22Rv1 (cell line): ENCODE measurements at regions not wholly inside any gene's neighbourhood (a gene's known extent, or its start where the extent isn't known, plus 50 kb on each side); places are given as distances from the start of the nearest gene placed in this dataset.

Experiments used
- H3K27ac ChIP-seq: fragments of 450-650 bp; 2 replicates; pipeline ENCODE4 v1.5.1; 2017
- ZFX ChIP-seq: fragments of 450-650 bp; IDR thresholded peaks from 2 replicates; pipeline ENCODE4 v1.6.1; 2017; ENCODE audit warnings: antibody characterized with exemption, borderline replicate concordance
- TF ChIP-seq, protein P1 (sequence below): fragments of 450-650 bp; IDR thresholded peaks from 2 replicates; pipeline ENCODE4 v1.5.1; 2017; ENCODE audit warnings: mild to moderate bottlenecking

DNA sequence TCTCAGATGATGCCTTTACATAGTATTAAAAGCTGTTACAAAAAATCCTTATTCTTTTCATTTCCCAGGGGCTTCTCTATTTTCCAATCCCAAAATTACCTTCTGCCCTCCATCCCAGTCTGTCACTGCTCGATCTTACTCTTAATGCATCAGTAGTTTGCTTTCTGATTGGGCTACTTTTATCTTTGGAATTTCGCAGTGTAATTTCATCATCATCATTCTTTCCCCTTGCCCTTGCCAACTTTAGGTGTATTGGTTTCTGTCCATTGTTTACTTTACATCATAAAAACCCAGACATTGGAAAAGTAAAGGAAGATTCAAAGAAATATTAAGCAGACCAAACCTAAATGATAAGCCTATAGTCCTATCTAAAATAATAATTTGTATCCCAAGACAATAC is 457.2 kb downstream of the PIK3C3 start:
- TF ChIP-seq, protein P1, sequence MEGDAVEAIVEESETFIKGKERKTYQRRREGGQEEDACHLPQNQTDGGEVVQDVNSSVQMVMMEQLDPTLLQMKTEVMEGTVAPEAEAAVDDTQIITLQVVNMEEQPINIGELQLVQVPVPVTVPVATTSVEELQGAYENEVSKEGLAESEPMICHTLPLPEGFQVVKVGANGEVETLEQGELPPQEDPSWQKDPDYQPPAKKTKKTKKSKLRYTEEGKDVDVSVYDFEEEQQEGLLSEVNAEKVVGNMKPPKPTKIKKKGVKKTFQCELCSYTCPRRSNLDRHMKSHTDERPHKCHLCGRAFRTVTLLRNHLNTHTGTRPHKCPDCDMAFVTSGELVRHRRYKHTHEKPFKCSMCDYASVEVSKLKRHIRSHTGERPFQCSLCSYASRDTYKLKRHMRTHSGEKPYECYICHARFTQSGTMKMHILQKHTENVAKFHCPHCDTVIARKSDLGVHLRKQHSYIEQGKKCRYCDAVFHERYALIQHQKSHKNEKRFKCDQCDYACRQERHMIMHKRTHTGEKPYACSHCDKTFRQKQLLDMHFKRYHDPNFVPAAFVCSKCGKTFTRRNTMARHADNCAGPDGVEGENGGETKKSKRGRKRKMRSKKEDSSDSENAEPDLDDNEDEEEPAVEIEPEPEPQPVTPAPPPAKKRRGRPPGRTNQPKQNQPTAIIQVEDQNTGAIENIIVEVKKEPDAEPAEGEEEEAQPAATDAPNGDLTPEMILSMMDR = no peak
- no peak for TF ChIP-seq ZFX
- no peak overlapping the region for H3K27ac ChIP-seq

DNA sequence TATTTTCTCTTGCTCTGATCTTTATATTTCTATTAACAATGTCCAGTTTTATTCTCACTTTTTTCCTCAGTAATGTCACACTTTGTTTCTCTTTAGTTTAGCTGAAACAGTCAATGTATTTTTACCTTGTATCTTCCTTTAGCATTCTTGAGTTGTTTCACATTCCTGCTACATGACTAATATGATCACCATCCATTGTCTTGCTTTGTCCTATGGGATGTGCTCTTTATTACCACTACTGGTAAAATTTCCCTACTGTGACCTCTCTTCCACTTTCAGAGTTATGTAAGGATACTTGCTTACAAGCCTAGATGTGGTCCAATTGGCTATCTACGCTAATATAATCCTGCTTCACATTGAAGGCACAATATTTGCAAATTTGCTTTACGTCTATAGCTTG is 457.9 kb downstream of the PIK3C3 start:
- no peak overlapping the region for H3K27ac ChIP-seq

DNA sequence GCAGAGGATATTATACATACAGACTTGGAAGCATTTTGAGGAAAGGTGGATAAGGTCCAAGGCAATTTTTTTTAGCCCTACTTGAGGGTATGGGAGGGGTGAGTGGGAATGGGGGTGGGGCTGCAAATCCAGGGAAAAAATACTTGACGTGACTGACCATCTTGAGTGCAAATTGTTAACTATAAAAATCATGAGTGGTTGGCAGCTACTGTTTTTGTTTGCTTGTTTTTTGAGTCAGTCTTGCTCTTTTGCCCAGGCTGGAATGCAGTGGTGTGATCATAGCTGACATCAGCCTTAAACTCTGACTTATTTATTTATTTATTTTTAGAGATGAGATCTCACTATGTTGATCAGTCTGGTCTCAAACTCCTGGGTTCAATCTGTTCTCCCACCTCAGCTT is 458.8 kb downstream of the PIK3C3 start:
- H3K27ac ChIP-seq = no peak overlapping the region
- no peak for TF ChIP-seq ZFX
- TF ChIP-seq, protein P1 = no peak

More for the DNA sequence above, 457.9 kb downstream of the PIK3C3 start:
- TF ChIP-seq, protein P1 = no peak
- TF ChIP-seq ZFX = no peak

DNA sequence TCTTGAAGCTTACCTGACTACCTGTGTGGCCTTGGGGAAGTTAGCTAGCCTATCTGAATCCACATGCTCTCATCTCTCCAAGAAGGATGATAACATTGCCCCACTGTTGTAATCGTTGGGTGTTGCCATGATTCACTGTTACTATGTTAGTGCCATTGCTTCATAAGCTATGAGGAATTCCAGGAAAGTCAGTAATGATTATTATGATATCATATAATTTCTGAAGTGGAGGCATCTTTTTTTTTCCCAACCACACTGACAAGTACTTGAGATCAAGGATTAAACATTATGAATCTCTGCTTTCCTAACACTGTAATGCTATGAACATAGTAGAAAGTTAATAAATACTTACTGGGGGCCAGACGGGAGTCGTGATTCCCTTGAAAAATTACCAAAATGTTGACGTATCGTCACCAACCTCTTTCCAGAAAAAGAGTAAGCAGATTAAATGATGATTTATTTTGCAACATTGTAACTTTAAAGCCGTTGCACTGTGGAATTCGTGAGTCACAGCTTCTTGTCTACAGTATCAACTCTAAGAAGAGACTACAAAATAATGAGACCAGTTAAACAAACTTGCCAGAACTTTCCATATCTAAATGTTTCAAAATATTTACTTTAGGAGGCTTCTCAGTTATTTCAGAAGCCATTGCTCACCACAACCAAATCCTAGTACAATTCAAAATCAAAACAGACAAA is 459.9 kb downstream of the PIK3C3 start:
- H3K27ac ChIP-seq = no peak overlapping the region
- TF ChIP-seq ZFX = no peak
- TF ChIP-seq, protein P1 = no peak

DNA sequence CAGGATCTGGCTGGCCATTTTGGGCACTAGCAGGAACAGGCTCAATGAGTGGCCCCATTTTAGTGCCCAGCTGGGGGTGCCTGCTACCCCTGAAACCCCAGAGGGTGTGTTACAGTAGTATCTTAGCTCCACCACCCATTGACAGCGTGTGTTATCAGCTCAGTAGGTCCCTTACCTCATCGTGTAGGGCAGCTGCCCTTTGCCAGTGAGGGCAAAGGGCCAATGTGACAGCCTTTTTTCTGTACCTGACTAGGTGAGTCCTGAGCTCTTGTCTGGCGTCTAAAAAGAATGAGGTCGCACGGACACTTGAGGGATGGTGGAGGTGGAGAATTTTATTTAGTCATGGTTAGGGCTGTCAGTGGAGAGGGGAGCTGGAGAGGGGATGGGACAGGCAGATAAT is 462.2 kb downstream of the PIK3C3 start:
- H3K27ac ChIP-seq = no peak overlapping the region
- TF ChIP-seq, protein P1 = no peak
- no peak for TF ChIP-seq ZFX

DNA sequence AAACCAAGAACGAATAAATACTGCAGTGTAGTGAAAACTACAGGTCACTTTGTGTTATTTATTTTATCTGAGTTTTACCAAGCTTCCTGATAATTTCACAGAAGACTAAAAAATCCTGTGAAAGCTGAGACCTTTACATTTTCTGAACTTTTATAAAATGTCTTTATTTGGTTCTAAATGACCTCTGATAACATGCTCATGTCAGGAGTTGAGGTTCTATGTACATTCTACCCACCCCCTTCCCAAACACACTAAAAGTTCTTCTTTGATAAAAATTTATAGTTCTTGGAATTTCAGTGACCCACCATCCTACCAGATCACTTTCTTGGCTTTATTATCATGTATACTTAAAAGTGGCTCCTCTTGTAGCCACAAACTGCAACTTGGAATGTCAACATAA is 463.1 kb downstream of the PIK3C3 start:
- TF ChIP-seq, protein P1 = no peak
- TF ChIP-seq ZFX = no peak
- no peak overlapping the region for H3K27ac ChIP-seq

DNA sequence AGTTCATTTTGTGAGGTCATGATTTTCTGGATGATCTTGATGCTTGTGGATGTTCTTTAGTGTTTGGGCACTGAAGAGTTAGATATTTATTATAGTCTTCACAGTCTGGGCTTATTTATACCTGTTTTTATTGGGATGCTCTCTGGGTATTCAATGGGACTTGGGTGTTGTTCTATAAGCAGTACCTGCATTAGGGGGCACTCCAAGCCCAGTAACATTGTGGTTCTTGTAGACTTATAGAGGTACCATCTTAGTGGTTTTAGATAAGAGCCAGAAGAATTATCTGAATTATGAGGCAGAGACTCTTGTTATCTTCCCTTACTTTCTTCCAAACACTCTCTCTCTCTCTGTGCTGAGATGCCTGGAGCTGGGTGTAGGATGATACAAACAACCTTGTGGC is 470.0 kb downstream of the PIK3C3 start:
- no peak for TF ChIP-seq ZFX
- TF ChIP-seq, protein P1 = no peak
- H3K27ac ChIP-seq = no peak overlapping the region
